ENCODE measurements at regions not wholly inside any gene's neighbourhood (a gene's known extent, or its start where the extent isn't known, plus 50 kb on each side); places are given as distances from the start of the nearest gene placed in this dataset.

- H3K4me3 ChIP-seq (replicated peaks; ENCODE audit: insufficient read depth, low read length) = no peak overlapping the region
- TF ChIP-seq POLR2AphosphoS5 (IDR thresholded peaks at IDR 0.05; ENCODE audit: low read depth) = no peak
- no peak for TF ChIP-seq REST (IDR thresholded peaks at IDR 0.05; ENCODE audit: insufficient replicate concordance, low read depth)
- no peak for TF ChIP-seq SPI1 (IDR thresholded peaks at IDR 0.05; ENCODE audit: borderline replicate concordance, low read depth)
- no peak for TF ChIP-seq CTCF (IDR thresholded peaks at IDR 0.05; ENCODE audit: insufficient read depth, low read length)
- no peak for TF ChIP-seq GABPA (IDR thresholded peaks at IDR 0.05; ENCODE audit: low read depth)
- DNase-seq (ENCODE audit: low read depth in 1 of 2, low spot score in 1 of 2) = no peak
- no peaks in the 10 kb centered on the region for H3K27me3 ChIP-seq (ENCODE audit: insufficient read depth, poor library complexity, severe bottlenecking)
- no peak overlapping the region for H3K27ac ChIP-seq (replicated peaks)
Measured at GRCh38 chr2:14016289-14016955, 616.1 kb upstream of the LRATD1 start.

GRCh38 chr2:14018620-14019019, 613.9 kb upstream of the LRATD1 start:
- Histone ChIP-seq H3K27ac (replicated peaks) (no peak overlapping the region), H3K4me3 (replicated peaks; ENCODE audit: insufficient read depth, low read length) (no peak overlapping the region), H3K27me3 (ENCODE audit: insufficient read depth, poor library complexity, severe bottlenecking) (no peaks in the 10 kb centered on the region)
- no peak for TF ChIP-seq REST (IDR thresholded peaks at IDR 0.05; ENCODE audit: insufficient replicate concordance, low read depth)
- TF ChIP-seq GABPA (IDR thresholded peaks at IDR 0.05; ENCODE audit: low read depth) = no peak
- no peak for TF ChIP-seq CTCF (IDR thresholded peaks at IDR 0.05; ENCODE audit: insufficient read depth, low read length)
- no peak for DNase-seq (ENCODE audit: low read depth in 1 of 2, low spot score in 1 of 2)

DNA sequence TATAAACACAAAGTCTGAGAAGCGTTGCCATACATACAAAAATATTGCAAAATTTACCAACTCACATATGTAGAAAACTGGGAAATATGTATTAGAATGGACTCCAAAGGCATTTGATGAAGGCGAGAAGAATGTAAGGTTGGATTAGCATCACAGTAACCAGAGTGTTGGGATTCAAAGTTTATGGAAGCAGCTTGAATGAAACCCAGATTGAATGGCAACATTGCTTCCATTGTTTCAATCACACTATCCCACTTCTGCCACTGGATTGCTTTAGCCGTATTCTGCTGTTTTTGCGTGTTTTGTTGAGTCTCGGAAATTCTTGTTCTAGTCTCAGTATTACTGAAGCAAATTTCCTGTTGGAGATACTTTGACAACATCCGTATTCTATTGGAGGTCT, 609.0 kb upstream of the LRATD1 start:
- TF ChIP-seq CTCF (IDR thresholded peaks at IDR 0.05; ENCODE audit: insufficient read depth, low read length) (no peak), REST (IDR thresholded peaks at IDR 0.05; ENCODE audit: insufficient replicate concordance, low read depth) (no peak), SPI1 (IDR thresholded peaks at IDR 0.05; ENCODE audit: borderline replicate concordance, low read depth) (no peak), POLR2AphosphoS5 (IDR thresholded peaks at IDR 0.05; ENCODE audit: low read depth) (no peak), GABPA (IDR thresholded peaks at IDR 0.05; ENCODE audit: low read depth) (no peak)
- no peaks in the 10 kb centered on the region for H3K27me3 ChIP-seq (ENCODE audit: insufficient read depth, poor library complexity, severe bottlenecking)
- no peak overlapping the region for H3K27ac ChIP-seq (replicated peaks)
- H3K4me3 ChIP-seq (replicated peaks; ENCODE audit: insufficient read depth, low read length) = no peak overlapping the region
- no peak for DNase-seq (ENCODE audit: low read depth in 1 of 2, low spot score in 1 of 2)
